ENCODE measurements at regions not wholly inside any gene's neighbourhood (a gene's known extent, or its start where the extent isn't known, plus 50 kb on each side); places are given as distances from the start of the nearest gene placed in this dataset.

DNA sequence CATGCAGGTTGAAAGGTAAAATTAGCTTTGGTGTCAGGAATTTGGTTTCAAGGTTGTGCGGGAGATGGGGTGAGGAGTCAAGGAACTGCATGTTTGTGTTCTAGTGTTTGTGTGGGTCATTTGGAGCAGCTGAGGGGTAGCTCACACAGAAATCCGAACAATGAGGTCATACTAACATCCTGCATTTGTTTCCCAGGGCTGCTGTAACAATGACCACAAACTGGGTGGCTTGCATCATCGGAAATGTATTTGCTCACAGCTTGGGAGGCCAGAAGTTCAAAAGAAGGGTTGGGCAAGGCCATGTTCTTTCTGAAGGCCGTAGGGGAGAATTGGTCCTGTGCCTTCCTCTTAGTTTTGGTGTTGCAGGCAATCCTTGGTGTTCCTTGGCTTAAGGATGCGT lies 287.4 kb downstream of the HAPSTR1 start:
- POLR2A ChIA-PET = no interaction called here
- no peak for DNase-seq (ENCODE audit: low read depth, low spot score)
- intact Hi-C loops (cut with micrococcal nuclease; ENCODE audit: unreplicated experiment) (no loop called here), in situ Hi-C loops (cut with HindIII; ENCODE audit: low pct_unique_long_range_greater_than_20kb, low sequenced_read_pairs) (no loop called here)
- Histone ChIP-seq H3K27me3 (ENCODE audit: control insufficient read depth, insufficient read depth, low read length) (peaks cover 3% of the 10 kb centered on the region; the same call in 1 of the 2 replicates), H3K4me1 (ENCODE audit: control insufficient read depth, insufficient read depth, low read length) (no peaks in the 10 kb centered on the region), H3K4me3 (ENCODE audit: low read depth in 2 of 2, low read length in 2 of 2) (no peak overlapping the region), H3K27ac (ENCODE audit: low read length) (no peak overlapping the region), H3K9me3 (ENCODE audit: control insufficient read depth, insufficient read depth, low read depth, low read length) (no peaks in the 10 kb centered on the region), H3K36me3 (ENCODE audit: control insufficient read depth, insufficient read depth, low read length) (no peaks in the 10 kb centered on the region)
- CTCF ChIA-PET = no interaction called here
- no TSS peak for BruUV-seq (replicated peaks)
- ATAC-seq = no peak
- TF ChIP-seq, protein P1, sequence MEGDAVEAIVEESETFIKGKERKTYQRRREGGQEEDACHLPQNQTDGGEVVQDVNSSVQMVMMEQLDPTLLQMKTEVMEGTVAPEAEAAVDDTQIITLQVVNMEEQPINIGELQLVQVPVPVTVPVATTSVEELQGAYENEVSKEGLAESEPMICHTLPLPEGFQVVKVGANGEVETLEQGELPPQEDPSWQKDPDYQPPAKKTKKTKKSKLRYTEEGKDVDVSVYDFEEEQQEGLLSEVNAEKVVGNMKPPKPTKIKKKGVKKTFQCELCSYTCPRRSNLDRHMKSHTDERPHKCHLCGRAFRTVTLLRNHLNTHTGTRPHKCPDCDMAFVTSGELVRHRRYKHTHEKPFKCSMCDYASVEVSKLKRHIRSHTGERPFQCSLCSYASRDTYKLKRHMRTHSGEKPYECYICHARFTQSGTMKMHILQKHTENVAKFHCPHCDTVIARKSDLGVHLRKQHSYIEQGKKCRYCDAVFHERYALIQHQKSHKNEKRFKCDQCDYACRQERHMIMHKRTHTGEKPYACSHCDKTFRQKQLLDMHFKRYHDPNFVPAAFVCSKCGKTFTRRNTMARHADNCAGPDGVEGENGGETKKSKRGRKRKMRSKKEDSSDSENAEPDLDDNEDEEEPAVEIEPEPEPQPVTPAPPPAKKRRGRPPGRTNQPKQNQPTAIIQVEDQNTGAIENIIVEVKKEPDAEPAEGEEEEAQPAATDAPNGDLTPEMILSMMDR (IDR thresholded peaks at IDR 0.05) = no peak
- TF ChIP-seq SIN3A (IDR thresholded peaks at IDR 0.05; ENCODE audit: borderline replicate concordance, insufficient read depth, low read depth, low read length) = no peak

DNA sequence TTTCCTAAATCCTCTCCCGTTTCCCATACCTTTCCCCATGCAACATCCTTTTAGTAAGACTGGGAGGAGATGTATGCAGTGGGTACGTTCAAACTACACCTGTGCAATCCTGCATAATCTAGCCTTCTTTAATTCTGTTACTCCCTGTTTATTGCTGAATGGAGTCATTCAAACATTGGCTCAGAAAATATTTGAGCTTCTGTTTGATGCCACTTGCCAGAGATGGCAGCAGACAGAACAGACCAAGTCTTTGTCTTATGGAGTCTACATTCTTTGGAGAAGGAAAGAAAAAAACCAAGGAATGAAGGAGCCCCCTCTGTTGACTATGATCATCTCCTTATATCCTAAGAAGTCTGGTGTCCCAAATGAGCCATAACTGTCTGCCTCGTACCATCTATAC lies 288.8 kb downstream of the HAPSTR1 start:
- intact Hi-C loops (cut with micrococcal nuclease; ENCODE audit: unreplicated experiment) = no loop called here
- ChIA-PET POLR2A (no interaction called here), CTCF (no interaction called here)
- TF ChIP-seq SIN3A (IDR thresholded peaks at IDR 0.05; ENCODE audit: borderline replicate concordance, insufficient read depth, low read depth, low read length) = no peak
- TF ChIP-seq, protein P1 (IDR thresholded peaks at IDR 0.05) = no peak
- no peak for TF ChIP-seq POLR2AphosphoS5 (IDR thresholded peaks at IDR 0.05; ENCODE audit: low read depth, low read length)
- TF ChIP-seq, protein P2, sequence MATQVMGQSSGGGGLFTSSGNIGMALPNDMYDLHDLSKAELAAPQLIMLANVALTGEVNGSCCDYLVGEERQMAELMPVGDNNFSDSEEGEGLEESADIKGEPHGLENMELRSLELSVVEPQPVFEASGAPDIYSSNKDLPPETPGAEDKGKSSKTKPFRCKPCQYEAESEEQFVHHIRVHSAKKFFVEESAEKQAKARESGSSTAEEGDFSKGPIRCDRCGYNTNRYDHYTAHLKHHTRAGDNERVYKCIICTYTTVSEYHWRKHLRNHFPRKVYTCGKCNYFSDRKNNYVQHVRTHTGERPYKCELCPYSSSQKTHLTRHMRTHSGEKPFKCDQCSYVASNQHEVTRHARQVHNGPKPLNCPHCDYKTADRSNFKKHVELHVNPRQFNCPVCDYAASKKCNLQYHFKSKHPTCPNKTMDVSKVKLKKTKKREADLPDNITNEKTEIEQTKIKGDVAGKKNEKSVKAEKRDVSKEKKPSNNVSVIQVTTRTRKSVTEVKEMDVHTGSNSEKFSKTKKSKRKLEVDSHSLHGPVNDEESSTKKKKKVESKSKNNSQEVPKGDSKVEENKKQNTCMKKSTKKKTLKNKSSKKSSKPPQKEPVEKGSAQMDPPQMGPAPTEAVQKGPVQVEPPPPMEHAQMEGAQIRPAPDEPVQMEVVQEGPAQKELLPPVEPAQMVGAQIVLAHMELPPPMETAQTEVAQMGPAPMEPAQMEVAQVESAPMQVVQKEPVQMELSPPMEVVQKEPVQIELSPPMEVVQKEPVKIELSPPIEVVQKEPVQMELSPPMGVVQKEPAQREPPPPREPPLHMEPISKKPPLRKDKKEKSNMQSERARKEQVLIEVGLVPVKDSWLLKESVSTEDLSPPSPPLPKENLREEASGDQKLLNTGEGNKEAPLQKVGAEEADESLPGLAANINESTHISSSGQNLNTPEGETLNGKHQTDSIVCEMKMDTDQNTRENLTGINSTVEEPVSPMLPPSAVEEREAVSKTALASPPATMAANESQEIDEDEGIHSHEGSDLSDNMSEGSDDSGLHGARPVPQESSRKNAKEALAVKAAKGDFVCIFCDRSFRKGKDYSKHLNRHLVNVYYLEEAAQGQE (IDR thresholded peaks at IDR 0.05; ENCODE audit: insufficient read depth in 1 of 2, low read depth in 2 of 2, low read length in 1 of 2) = no peak
- TF ChIP-seq TCF7L2 (IDR thresholded peaks at IDR 0.05; ENCODE audit: low read depth, low read length) = no peak
- no peak for DNase-seq (ENCODE audit: low read depth, low spot score)
- H3K27ac ChIP-seq (ENCODE audit: low read length) = no peak overlapping the region
- ATAC-seq = no peak
- no peaks in the 10 kb centered on the region for H3K9me3 ChIP-seq (ENCODE audit: control insufficient read depth, insufficient read depth, low read depth, low read length)
- peaks cover 3% of the 10 kb centered on the region; the same call in 1 of the 2 replicates for H3K27me3 ChIP-seq (ENCODE audit: control insufficient read depth, insufficient read depth, low read length)
- in situ Hi-C loops (cut with HindIII; ENCODE audit: low pct_unique_long_range_greater_than_20kb, low sequenced_read_pairs) = no loop called here
- BruUV-seq (replicated peaks) = no TSS peak
- no peaks in the 10 kb centered on the region for H3K36me3 ChIP-seq (ENCODE audit: control insufficient read depth, insufficient read depth, low read length)
- H3K4me3 ChIP-seq (ENCODE audit: low read depth in 2 of 2, low read length in 2 of 2) = no peak overlapping the region
- H3K4me1 ChIP-seq (ENCODE audit: control insufficient read depth, insufficient read depth, low read length) = no peaks in the 10 kb centered on the region

DNA sequence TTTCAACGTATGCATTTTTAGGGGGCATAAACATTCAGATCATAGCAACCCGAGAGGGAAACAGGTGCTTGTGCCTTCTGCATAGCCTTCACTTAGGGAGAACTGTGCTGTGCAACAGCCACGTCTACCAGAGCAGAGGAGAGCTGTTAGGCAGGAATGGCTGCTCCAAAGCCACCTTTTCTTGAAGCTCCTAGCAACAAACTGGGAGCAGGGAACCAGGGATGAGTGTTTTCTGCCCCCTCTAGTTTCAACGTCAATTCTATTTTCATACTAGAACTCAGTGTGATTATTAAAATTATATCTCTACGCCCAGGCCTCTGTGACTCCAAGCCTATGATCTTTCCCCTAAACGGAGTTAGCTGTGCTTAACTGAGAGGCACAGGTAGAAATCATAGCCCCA lies 290.0 kb downstream of the HAPSTR1 start:
- in situ Hi-C loops (cut with HindIII; ENCODE audit: low pct_unique_long_range_greater_than_20kb, low sequenced_read_pairs) (no loop called here), intact Hi-C loops (cut with micrococcal nuclease; ENCODE audit: unreplicated experiment) (no loop called here)
- ATAC-seq (no peak), DNase-seq (ENCODE audit: low read depth, low spot score) (no peak)
- no peaks in the 10 kb centered on the region for H3K9me3 ChIP-seq (ENCODE audit: control insufficient read depth, insufficient read depth, low read depth, low read length)
- no TSS peak for BruUV-seq (replicated peaks)
- CTCF ChIA-PET = no interaction called here
- no peaks in the 10 kb centered on the region for H3K36me3 ChIP-seq (ENCODE audit: control insufficient read depth, insufficient read depth, low read length)
- POLR2A ChIA-PET = no interaction called here
- no peak overlapping the region for H3K27ac ChIP-seq (ENCODE audit: low read length)
- TF ChIP-seq SIN3A (IDR thresholded peaks at IDR 0.05; ENCODE audit: borderline replicate concordance, insufficient read depth, low read depth, low read length) (no peak), TCF7L2 (IDR thresholded peaks at IDR 0.05; ENCODE audit: low read depth, low read length) (no peak), POLR2AphosphoS5 (IDR thresholded peaks at IDR 0.05; ENCODE audit: low read depth, low read length) (no peak)
- TF ChIP-seq, protein P1 (IDR thresholded peaks at IDR 0.05) = no peak
- TF ChIP-seq, protein P2 (IDR thresholded peaks at IDR 0.05; ENCODE audit: insufficient read depth in 1 of 2, low read depth in 2 of 2, low read length in 1 of 2) = no peak
- H3K4me3 ChIP-seq (ENCODE audit: low read depth in 2 of 2, low read length in 2 of 2) = no peak overlapping the region
- no peaks in the 10 kb centered on the region for H3K4me1 ChIP-seq (ENCODE audit: control insufficient read depth, insufficient read depth, low read length)
- H3K27me3 ChIP-seq (ENCODE audit: control insufficient read depth, insufficient read depth, low read length) = peaks cover 3% of the 10 kb centered on the region; the same call in 1 of the 2 replicates
